Stimulated activated naive CD8-positive, alpha-beta T cell treated with anti-CD3 and anti-CD28 coated beads, Interleukin-15, Interleukin-2, amounts not matched to agents 100 ng/mL and 50 ng/mL, for 24 hours (primary cell): ENCODE measurements at regions not wholly inside any gene's neighbourhood (a gene's known extent, or its start where the extent isn't known, plus 50 kb on each side); places are given as distances from the start of the nearest gene placed in this dataset.

Experiments
- H3K27ac Mint-ChIP-seq: one replicate; pipeline ENCODE4 v1.8.0; 2021; ENCODE audit warnings: mild to moderate bottlenecking, mixed read lengths
- H3K27me3 Mint-ChIP-seq: one replicate; pipeline ENCODE4 v1.8.0; 2021; ENCODE audit warnings: mixed read lengths
- H3K36me3 Mint-ChIP-seq: one replicate; pipeline ENCODE4 v1.8.0; 2021; ENCODE audit warnings: low read depth, mixed read lengths
- H3K4me1 Mint-ChIP-seq: one replicate; pipeline ENCODE4 v1.8.0; 2021; ENCODE audit warnings: low read depth, mixed read lengths
- H3K4me3 Mint-ChIP-seq: one replicate; pipeline ENCODE4 v1.8.0; 2021; ENCODE audit warnings: mild to moderate bottlenecking, mixed read lengths
- H3K9me3 Mint-ChIP-seq: one replicate; pipeline ENCODE4 v1.8.0; 2021; ENCODE audit warnings: mixed read lengths

DNA sequence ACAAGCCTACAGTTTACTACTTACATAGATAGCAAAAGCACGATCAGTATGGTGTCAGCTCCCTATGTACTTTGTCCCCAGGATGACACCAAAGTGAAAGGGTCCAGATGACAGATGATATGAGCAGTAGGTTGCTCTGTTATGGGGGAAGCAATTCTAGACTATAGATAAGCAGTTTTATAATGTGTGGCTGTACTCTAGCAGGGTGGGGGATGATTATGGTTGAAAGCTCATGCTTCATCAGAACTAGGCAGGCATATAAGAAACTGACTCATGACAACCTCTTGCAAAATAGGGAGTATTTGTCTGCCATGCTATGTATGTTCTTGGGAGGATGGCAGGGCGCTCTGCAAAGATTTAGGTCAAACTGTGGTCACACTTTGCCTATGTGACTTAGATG lies 158.2 kb upstream of the ZBED5 start:
- H3K9me3 Mint-ChIP-seq: no peaks in the 10 kb centered on the region
- no peak overlapping the region for H3K27ac Mint-ChIP-seq
- H3K27me3 Mint-ChIP-seq: no peaks in the 10 kb centered on the region
- no peaks in the 10 kb centered on the region for H3K36me3 Mint-ChIP-seq
- H3K4me1 Mint-ChIP-seq: peaks cover 3% of the 10 kb centered on the region
- no peak overlapping the region for H3K4me3 Mint-ChIP-seq

DNA sequence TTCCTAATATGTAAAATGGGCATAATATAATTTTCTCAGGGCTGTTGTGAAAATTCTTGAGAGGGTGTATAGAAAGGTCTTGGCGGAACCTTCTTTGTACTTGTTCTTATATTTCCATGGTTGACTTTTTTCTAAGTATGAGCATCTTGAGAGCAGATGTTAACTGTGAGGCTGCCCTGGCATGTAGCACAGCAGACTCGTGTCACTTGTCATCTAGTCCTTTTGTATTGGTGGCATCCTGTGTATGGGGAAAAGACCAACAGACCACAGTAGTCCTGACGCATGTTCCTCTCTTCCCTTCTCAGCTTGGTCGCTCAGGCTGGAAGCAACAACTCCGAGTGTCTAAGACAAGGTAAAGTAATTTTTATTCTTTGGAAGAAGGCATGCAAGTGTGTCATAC lies 153.8 kb upstream of the ZBED5 start:
- Mint-ChIP-seq H3K4me1 (peaks cover 3% of the 10 kb centered on the region), H3K4me3 (no peak overlapping the region), H3K27ac (no peak overlapping the region), H3K27me3 (peaks cover 17% of the 10 kb centered on the region), H3K9me3 (no peaks in the 10 kb centered on the region), H3K36me3 (no peaks in the 10 kb centered on the region)

DNA sequence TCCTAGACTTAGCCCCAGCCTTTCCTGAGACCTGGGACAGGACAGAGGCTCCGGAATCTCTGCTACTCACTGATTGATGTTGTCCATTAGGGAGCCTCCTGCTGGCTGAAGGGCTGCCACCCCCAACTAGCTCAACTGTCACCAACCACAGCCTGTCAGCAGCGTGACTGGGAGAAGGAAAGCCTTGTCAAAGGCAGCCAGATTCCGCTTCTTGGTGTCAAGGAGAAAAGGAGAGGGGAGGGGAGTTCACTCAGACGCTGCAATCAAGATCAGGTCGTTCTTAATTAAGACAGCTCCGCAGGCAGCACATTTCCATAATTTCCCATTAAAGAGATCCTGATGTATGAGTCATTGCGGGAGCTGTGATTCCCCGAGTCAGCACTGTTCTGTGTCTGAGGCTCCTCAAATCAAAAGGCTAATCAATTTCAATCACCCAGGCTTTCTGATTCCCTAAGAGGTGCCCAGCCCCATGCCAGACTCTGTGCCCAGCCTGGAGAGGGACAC lies 152.8 kb upstream of the ZBED5 start:
- Mint-ChIP-seq H3K4me1 (peaks cover 3% of the 10 kb centered on the region), H3K4me3 (no peak overlapping the region), H3K36me3 (no peaks in the 10 kb centered on the region), H3K27me3 (peaks cover 20% of the 10 kb centered on the region), H3K27ac (no peak overlapping the region), H3K9me3 (no peaks in the 10 kb centered on the region)

DNA sequence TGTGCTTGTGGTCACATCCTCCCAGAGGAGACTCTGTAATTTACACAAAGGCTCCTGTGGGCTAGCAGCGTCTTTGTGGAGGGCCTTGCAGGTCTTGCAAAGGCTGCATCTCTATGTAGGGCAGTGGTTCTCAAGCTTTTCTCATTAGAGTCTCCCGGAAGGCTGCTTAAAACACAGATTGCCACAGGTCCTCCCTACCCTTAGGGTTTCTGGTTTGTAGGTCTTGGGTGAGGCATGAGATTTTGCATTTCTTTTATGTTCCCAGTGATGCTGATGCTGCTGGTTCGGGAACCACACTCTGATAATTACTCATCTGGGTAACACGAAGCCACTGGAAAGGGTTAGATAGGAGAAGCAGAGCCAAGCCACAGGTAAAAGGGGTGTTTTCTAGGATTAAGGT lies 151.3 kb upstream of the ZBED5 start:
- Mint-ChIP-seq H3K9me3 (no peaks in the 10 kb centered on the region), H3K4me1 (peaks cover 3% of the 10 kb centered on the region), H3K27me3 (peaks cover 31% of the 10 kb centered on the region), H3K27ac (no peak overlapping the region), H3K4me3 (no peak overlapping the region), H3K36me3 (no peaks in the 10 kb centered on the region)

DNA sequence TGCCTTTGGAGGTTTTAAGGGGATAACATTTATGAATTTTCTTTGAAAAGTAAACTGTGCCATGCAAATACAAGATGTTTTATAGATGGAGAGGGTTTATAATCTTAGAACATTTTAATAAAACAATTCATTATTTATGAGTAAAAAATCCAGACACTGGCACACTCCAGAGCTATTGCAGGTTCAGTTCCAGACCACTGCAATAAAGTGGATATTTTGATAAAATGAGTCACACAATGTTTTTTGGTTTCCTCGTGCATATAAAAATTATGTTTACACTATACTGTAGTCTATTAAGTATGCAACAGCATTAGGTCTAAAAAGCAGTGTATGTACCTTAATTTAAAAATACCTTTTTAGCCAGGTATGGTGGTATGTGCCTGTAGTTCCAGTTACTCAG lies 146.2 kb upstream of the ZBED5 start:
- Mint-ChIP-seq H3K9me3 (no peaks in the 10 kb centered on the region), H3K4me3 (no peak overlapping the region), H3K36me3 (no peaks in the 10 kb centered on the region), H3K4me1 (no peaks in the 10 kb centered on the region), H3K27me3 (peaks cover 48% of the 10 kb centered on the region), H3K27ac (no peak overlapping the region)

DNA sequence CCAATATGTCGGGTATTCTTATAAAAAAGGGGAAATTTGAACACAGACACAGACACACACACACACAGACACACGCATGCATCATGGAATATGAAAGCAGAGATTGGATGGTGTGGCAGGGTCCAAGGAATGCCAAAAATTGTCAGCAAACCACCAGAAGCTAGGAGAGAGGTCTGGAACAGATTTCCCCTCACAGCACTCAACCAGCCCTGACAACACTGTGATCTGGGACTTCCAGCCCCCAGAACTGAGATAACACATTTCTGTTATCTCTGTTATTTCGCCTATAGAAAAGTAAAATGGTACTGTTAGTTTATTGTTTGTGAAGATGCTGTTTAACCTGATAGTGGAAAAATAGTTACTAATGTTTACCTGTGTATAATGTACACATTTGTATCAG lies 145.4 kb upstream of the ZBED5 start:
- H3K4me3 Mint-ChIP-seq: no peak overlapping the region
- H3K27me3 Mint-ChIP-seq: peaks cover 47% of the 10 kb centered on the region
- no peak overlapping the region for H3K27ac Mint-ChIP-seq
- H3K36me3 Mint-ChIP-seq: no peaks in the 10 kb centered on the region
- H3K9me3 Mint-ChIP-seq: no peaks in the 10 kb centered on the region
- no peaks in the 10 kb centered on the region for H3K4me1 Mint-ChIP-seq

DNA sequence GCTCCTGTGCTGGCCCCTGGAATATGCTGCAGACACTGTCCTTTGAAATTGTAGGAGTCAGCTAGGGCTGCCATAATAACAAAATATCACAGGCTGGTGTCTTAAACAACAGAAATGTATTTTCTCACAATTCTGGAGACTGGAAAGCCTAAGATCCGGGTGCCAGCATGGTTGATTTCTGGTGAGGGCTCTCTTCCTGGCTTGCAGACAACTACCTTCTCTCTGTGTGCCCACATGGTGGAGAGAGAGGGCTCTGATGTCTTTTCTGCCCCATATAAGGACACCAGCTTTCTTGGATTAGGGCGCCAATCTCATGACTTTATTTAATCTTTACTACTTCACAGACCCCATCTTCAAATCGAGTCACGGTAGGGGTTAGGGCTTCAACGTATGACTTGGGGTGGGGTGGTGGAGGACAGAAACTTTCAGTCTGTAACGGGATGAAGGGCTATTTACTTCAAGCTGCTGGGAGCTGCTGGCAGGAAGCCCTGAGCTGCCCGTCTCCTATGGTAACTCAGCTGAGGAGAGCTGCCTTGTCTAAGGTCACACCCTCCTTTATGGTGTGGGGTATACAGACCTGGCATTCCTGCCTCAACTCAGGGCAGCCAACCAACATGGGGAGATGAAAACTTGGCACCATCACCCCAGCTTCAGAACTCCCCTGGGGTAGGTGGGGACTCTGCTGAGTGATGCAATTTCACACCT lies 142.9 kb upstream of the ZBED5 start:
- Mint-ChIP-seq H3K9me3 (no peaks in the 10 kb centered on the region), H3K27me3 (peaks cover 41% of the 10 kb centered on the region), H3K27ac (no peak overlapping the region), H3K4me1 (no peaks in the 10 kb centered on the region), H3K36me3 (no peaks in the 10 kb centered on the region), H3K4me3 (no peak overlapping the region)

DNA sequence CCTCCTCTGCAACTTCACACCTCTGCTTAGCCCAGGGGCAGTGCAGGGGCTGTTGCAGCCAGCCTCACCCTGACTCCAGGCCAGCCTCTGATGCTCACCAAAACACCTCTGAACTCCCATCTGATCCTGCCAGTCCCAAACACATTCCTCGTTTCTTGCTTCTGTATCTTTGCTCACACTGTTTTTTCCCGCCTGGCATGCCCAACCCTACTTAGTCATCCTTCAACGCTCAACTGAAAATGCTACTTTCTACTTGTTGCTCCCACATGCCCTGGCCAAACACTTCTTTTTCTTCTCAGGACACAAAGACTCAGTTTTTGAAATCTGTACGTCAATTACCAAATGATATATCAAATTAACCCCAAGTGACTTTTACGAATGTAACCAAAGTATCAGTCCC lies 140.8 kb upstream of the ZBED5 start:
- Mint-ChIP-seq H3K4me1 (no peaks in the 10 kb centered on the region), H3K9me3 (peaks cover 5% of the 10 kb centered on the region), H3K4me3 (no peak overlapping the region), H3K36me3 (no peaks in the 10 kb centered on the region), H3K27ac (no peak overlapping the region), H3K27me3 (peaks cover 31% of the 10 kb centered on the region)

DNA sequence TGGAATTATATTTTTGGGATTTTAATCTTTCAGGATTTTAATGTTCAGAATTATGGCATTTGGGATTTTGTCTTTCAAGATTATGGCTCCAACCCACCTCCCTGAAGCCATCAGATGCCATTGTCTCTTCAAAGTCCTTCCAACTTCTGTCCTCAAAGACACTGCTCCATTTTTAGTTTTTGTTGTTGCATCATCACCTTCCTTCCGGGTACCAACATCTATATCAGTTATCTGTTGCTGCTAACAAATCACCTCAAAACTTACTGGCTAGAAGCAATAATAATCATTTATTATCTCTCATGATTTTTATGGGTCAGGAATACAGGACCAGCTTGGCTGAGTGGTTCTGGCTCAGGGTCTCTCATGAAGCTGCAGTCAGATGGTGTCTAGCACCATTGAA lies 138.8 kb upstream of the ZBED5 start:
- Mint-ChIP-seq H3K36me3 (no peaks in the 10 kb centered on the region), H3K4me3 (no peak overlapping the region), H3K27me3 (peaks cover 20% of the 10 kb centered on the region), H3K4me1 (no peaks in the 10 kb centered on the region), H3K27ac (no peak overlapping the region), H3K9me3 (peaks cover 5% of the 10 kb centered on the region)

DNA sequence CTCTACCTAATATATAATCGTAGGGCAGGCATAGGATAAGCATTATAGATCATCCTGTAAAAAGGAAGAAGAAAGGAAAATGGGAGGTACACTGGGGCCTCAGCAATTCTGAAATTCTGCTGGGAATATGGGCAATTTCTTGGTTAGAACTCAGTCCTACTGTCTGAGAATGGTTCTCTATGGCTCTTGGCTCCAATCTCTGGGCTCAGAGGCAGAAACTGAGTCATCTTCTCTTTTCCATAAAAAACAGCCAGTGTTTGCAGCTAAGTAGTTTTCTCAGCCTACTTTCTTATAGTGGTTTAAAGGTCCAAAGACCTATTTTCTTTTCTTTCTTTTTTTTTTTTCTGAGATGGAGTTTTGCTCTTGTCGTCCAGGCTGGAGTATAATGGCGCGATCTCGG lies 135.8 kb upstream of the ZBED5 start:
- Mint-ChIP-seq H3K27ac (no peak overlapping the region), H3K36me3 (no peaks in the 10 kb centered on the region), H3K4me1 (no peaks in the 10 kb centered on the region), H3K4me3 (no peak overlapping the region), H3K27me3 (peaks cover 5% of the 10 kb centered on the region), H3K9me3 (peaks cover 5% of the 10 kb centered on the region)

DNA sequence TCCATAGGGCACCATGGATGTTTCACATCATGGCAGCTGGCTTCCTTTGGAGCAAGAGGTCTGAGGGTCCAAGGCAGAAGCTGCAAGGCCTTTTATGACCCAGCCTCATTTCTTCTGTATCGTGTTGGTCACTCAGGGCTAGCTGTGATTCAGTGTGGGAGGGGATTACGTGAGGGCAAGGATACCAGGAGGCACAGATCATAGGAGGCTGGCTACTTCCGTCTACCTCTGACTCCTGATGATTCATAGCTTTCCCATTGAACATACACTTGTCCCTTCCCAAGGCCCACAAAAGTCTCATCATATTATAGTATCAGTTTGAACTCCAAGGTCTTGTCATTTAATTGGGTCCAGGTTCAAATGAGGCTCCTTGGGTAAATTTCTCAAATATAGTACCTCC lies 135.3 kb upstream of the ZBED5 start:
- Mint-ChIP-seq H3K9me3 (peaks cover 5% of the 10 kb centered on the region), H3K4me3 (no peak overlapping the region), H3K4me1 (no peaks in the 10 kb centered on the region), H3K36me3 (no peaks in the 10 kb centered on the region), H3K27me3 (peaks cover 5% of the 10 kb centered on the region), H3K27ac (no peak overlapping the region)

DNA sequence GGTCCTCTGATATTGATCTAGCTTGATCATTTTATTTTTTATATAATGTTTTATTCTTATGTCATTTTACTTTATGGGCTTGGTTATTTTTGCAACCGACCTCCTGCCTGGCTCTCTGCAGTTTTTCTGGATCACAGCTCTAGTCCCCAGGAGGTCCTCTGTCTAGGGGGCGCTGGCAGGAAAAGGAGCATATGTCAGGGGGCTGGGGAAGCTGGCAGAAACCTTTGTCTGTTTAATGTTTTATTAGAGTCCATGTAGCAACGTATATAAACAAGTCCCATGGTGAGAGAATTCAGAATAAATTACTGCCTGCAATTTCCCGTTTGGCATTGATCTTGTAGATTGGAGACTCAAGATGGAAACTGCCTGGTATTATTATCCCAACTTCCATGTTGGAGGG lies 133.5 kb upstream of the ZBED5 start:
- no peaks in the 10 kb centered on the region for H3K4me1 Mint-ChIP-seq
- peaks cover 5% of the 10 kb centered on the region for H3K27me3 Mint-ChIP-seq
- H3K4me3 Mint-ChIP-seq: no peak overlapping the region
- H3K9me3 Mint-ChIP-seq: peaks cover 5% of the 10 kb centered on the region
- no peaks in the 10 kb centered on the region for H3K36me3 Mint-ChIP-seq
- H3K27ac Mint-ChIP-seq: no peak overlapping the region

DNA sequence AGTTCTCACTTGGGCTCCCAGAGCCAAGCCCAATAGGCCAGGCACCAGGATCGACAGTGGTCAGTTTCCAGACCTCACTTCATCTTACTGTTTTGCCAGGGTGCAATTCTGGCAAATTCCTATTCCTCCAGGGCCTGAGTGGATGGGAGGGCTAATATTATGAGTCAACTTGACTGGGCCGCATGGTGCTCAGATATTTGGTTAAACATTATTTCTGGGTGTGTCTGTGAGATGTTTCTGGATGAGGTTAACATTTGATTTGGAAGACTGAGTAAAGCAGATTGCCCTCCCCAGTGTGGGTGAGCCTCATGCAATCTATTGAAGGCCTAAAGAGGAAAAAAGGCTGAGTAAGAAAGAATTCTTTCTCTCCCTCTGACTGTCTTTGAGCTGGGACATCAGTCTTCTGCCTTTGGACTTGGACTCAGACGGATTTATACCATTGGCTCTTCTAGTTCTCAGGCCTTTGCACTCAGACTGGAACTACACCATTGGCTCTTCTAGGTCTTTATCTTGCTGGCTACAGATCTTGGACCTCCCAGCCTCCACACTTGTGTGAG lies 132.9 kb upstream of the ZBED5 start:
- Mint-ChIP-seq H3K36me3 (no peaks in the 10 kb centered on the region), H3K27ac (no peak overlapping the region), H3K4me3 (no peak overlapping the region), H3K4me1 (no peaks in the 10 kb centered on the region), H3K27me3 (peaks cover 4% of the 10 kb centered on the region), H3K9me3 (peaks cover 5% of the 10 kb centered on the region)

DNA sequence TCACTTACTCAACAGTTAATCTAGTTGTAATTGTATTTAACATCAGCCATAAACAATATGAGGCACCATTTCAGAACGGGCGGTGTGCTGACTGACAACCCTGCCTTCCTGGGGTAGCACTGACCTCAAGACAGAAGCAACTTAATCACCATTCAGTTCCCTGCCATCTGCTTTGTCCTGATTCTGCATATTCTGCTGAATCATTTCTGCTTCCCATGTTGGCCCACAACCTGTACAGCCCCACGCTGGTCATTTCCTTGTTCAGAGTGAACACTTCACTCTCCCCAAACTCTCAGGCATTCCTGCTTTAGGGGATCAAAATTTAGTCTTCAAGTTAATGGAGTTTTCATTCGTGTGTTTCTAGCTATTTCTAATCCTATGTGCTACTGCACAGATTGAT lies 132.3 kb upstream of the ZBED5 start:
- peaks cover 5% of the 10 kb centered on the region for H3K9me3 Mint-ChIP-seq
- H3K4me3 Mint-ChIP-seq: no peak overlapping the region
- no peaks in the 10 kb centered on the region for H3K27me3 Mint-ChIP-seq
- no peak overlapping the region for H3K27ac Mint-ChIP-seq
- H3K4me1 Mint-ChIP-seq: no peaks in the 10 kb centered on the region
- H3K36me3 Mint-ChIP-seq: no peaks in the 10 kb centered on the region

DNA sequence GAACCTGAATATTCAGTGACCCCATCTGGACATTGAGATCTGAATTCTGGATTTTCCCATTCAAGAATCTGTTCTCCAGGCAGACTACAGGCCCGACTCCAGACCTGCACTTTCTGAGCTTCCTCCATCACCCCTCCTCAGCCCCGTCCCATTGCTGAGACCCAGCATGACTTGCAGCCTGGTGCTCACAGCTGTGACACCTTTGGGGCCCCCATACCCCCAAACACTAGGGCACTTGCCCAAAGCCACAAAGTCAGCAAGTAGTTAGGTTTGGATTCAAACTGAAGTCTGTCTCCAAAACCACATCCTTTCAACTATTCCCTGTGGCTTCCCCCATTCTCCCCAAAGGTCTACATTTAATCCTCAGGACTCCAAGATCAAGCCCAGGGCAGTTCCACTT lies 128.2 kb upstream of the ZBED5 start:
- H3K36me3 Mint-ChIP-seq: no peaks in the 10 kb centered on the region
- H3K4me1 Mint-ChIP-seq: peaks cover 5% of the 10 kb centered on the region
- H3K27ac Mint-ChIP-seq: no peak overlapping the region
- H3K4me3 Mint-ChIP-seq: no peak overlapping the region
- H3K9me3 Mint-ChIP-seq: peaks cover 3% of the 10 kb centered on the region
- H3K27me3 Mint-ChIP-seq: peaks cover 10% of the 10 kb centered on the region

DNA sequence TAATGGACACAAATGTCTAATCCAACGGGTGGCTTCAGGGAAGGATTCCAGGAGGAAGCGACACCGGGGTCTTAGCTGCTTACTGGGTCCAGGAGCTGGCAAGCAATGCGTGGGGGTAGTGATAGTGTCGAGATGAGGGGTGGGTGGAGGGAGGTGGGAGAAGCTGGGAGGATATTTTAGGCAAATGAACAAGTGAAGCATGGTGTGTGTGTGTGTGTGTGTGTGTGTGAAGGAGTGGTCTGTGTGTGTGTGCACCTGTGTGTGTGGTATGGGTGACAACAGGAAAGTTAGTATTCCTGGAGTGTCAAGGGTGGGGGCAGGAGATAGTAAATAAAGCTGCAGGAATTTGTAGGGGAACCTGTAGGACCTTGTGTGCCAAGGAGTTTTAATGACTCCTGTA lies 126.9 kb upstream of the ZBED5 start:
- peaks cover 7% of the 10 kb centered on the region for H3K4me1 Mint-ChIP-seq
- no peak overlapping the region for H3K4me3 Mint-ChIP-seq
- peaks cover 3% of the 10 kb centered on the region for H3K9me3 Mint-ChIP-seq
- no peaks in the 10 kb centered on the region for H3K36me3 Mint-ChIP-seq
- H3K27me3 Mint-ChIP-seq: peaks cover 10% of the 10 kb centered on the region
- H3K27ac Mint-ChIP-seq: no peak overlapping the region
